ENCODE measurements at regions not wholly inside any gene's neighbourhood (a gene's known extent, or its start where the extent isn't known, plus 50 kb on each side); places are given as distances from the start of the nearest gene placed in this dataset.
A peak's percentile ranks its signal among the peaks of the same experiment; 100 is the strongest.
"Not testable (repeated sequence)": the region's sequence is repeated elsewhere in the genome, so short reads cannot be mapped to it uniquely, and the experiment has no call there.

- no peak for DNase-seq (ENCODE audit: low read depth, low spot score)
Observed at GRCh38 chr6:159400826-159401225, 231.6 kb downstream of the FNDC1 start.

DNA sequence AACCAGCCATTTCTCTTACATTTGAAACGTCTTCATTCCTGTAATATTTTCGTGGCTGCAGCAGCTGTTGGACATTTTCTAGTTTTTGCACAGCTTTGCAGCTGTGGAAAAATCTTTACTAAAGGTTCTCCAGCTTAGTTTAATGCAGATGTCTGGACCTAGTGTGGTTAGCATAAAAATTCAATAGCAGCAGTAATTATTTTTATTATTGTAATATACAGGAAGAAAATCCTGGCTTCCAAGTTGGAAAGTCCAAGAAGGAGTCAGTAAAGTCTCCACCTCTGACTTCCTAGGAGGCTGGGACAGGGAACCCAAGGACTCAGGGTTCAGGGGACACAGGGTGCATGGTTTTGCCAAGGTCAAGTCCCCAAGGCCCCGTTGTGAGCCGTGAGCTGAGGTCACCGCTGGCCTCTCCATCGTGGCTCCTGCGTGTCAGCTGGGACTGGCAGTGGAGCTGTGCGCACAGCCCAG lies 230.6 kb downstream of the FNDC1 start:
- no peak for DNase-seq (ENCODE audit: low read depth, low spot score)
- in situ Hi-C loops (cut with HindIII; ENCODE audit: low pct_unique_long_range_greater_than_20kb, low sequenced_read_pairs), result no loop called here

More at GRCh38 chr6:159400826-159401225, 231.6 kb downstream of the FNDC1 start:
- in situ Hi-C loops (cut with HindIII; ENCODE audit: low pct_unique_long_range_greater_than_20kb, low sequenced_read_pairs), result no loop called here

GRCh38 chr6:159398633-159399032 lies 229.4 kb downstream of the FNDC1 start:
- DNase-seq (ENCODE audit: low read depth, low spot score), result no peak
- in situ Hi-C loops (cut with HindIII; ENCODE audit: low pct_unique_long_range_greater_than_20kb, low sequenced_read_pairs), result no loop called here

DNA sequence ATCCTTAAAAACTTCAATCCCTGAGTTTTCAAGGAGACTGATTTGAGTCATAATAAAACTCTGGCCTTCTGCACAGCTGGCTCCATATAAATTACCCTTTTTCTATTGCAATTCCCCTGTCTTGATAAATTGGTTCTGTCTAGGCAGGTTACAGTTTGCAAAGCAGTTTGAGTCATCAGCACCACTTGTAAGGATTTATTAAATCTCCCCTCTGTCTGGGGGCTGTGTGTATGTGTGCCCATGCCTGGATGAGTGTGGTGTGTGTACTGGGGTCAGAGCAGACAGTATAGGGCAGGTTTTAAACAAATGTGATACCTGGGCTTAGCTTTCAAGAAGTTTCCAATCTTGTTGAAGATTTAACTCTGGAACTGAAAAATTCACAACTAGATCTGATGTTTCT lies 228.6 kb downstream of the FNDC1 start:
- in situ Hi-C loops (cut with HindIII; ENCODE audit: low pct_unique_long_range_greater_than_20kb, low sequenced_read_pairs), result no loop called here
- DNase-seq (ENCODE audit: low read depth, low spot score), result no peak

GRCh38 chr6:159395609-159396008 lies 226.4 kb downstream of the FNDC1 start:
- DNase-seq (ENCODE audit: low read depth, low spot score), result no peak
- in situ Hi-C loops (cut with HindIII; ENCODE audit: low pct_unique_long_range_greater_than_20kb, low sequenced_read_pairs), result no loop called here

- in situ Hi-C loops (cut with HindIII; ENCODE audit: low pct_unique_long_range_greater_than_20kb, low sequenced_read_pairs); DNase-seq (ENCODE audit: low read depth, low spot score): not testable (repeated sequence)
Observed at GRCh38 chr6:159392695-159393094, 223.5 kb downstream of the FNDC1 start.

GRCh38 chr6:159390381-159390780 lies 221.2 kb downstream of the FNDC1 start:
- DNase-seq (ENCODE audit: low read depth, low spot score), result no peak
- in situ Hi-C loops (cut with HindIII; ENCODE audit: low pct_unique_long_range_greater_than_20kb, low sequenced_read_pairs), result no loop called here

DNA sequence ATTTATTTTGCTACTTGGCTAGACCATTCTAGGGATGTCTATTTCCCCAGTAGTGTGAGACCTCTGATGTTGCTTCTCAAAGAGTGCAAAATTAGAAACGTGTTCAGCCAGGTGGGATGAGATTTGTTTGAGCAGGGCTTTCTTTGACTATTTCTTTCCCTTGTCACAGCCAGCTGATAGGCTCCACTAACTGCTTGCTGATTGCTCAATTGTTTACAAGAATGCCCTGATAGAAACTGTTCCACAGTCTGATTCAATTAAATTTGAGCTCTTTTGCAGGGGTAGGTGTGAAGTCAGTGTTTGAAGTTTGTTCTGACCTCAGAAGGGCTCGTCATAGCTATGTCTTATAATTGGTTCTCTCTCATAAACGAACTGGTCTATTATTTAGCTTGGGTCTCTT lies 220.5 kb downstream of the FNDC1 start:
- DNase-seq (ENCODE audit: low read depth, low spot score), result no peak
- in situ Hi-C loops (cut with HindIII; ENCODE audit: low pct_unique_long_range_greater_than_20kb, low sequenced_read_pairs), result no loop called here

DNA sequence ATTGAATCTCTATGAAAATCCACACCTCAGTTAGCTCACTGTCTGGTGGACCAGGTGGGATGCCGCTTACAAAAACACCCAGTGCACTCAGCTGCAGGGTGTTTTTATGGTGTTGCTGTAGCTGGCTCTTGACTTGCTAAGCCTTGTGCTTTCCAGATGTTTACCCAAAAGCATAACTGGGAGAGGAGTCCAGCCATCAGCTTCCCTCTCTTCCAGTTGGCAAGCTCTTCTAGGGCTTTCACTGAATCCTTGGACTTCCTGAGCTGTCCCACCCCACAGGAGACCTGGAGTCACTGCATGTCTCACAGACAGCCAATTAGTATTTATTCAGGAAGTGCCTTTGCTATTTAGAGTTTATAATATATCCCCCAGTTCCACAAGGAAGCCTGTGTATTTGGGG lies 210.9 kb downstream of the FNDC1 start:
- no peak for DNase-seq (ENCODE audit: low read depth, low spot score)
- in situ Hi-C loops (cut with HindIII; ENCODE audit: low pct_unique_long_range_greater_than_20kb, low sequenced_read_pairs), result no loop called here

GRCh38 chr6:159378411-159379328 lies 209.5 kb downstream of the FNDC1 start:
- in situ Hi-C loops (cut with HindIII; ENCODE audit: low pct_unique_long_range_greater_than_20kb, low sequenced_read_pairs), result no loop called here

GRCh38 chr6:159376516-159377158 lies 207.4 kb downstream of the FNDC1 start:
- in situ Hi-C loops (cut with HindIII; ENCODE audit: low pct_unique_long_range_greater_than_20kb, low sequenced_read_pairs), result no loop called here
- no peak for DNase-seq (ENCODE audit: low read depth, low spot score)

More at GRCh38 chr6:159378411-159379328, 209.5 kb downstream of the FNDC1 start:
- no peak for DNase-seq (ENCODE audit: low read depth, low spot score)

DNA sequence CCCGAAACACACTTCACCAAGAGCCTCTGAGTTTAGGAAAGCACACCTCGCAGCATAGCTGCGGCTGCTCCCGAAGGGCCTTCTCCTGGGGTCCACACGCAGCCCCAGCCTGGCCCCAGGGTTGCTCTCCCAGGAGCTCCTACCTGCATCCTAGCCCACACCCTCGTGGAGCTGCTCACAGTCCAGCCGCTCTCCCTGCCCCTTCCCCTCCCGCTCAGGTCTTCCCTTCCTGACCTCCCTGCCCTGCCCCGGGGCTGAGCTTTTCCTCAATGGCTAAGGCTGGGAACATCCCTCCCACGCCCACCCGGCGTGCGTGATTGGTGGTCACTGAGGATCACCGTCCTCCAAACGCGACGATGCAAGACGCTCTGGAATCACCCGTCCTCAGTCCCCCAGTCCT lies 205.8 kb downstream of the FNDC1 start:
- DNase-seq (ENCODE audit: low read depth, low spot score), result no peak

GRCh38 chr6:159373670-159374069 lies 204.5 kb downstream of the FNDC1 start:
- peak; percentile 10 for DNase-seq (ENCODE audit: low read depth, low spot score)
- in situ Hi-C loops (cut with HindIII; ENCODE audit: low pct_unique_long_range_greater_than_20kb, low sequenced_read_pairs), result no loop called here

More for the DNA sequence above, 205.8 kb downstream of the FNDC1 start:
- in situ Hi-C loops (cut with HindIII; ENCODE audit: low pct_unique_long_range_greater_than_20kb, low sequenced_read_pairs), result no loop called here

DNA sequence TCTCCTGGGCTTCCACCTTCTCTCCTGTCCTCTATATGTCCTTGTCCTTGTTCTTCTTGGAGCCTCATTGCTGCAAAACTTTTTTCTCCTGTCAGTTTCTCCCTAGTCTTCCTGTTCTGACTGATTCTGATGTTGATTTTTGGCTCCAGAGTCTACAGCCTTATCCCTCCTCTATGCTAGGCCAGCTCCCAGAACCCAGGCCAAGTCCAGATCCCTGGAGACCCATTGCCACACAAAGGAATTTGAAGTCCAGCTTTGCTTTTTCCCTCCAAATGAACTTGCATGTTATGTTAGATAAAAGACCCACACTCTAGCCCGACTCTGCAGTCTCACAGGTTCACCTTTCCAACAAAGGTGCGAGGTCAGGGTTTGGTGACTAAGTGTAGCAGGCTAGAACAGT lies 203.1 kb downstream of the FNDC1 start:
- in situ Hi-C loops (cut with HindIII; ENCODE audit: low pct_unique_long_range_greater_than_20kb, low sequenced_read_pairs), result no loop called here
- DNase-seq (ENCODE audit: low read depth, low spot score), result no peak

GRCh38 chr6:159360306-159360705 lies 191.1 kb downstream of the FNDC1 start:
- in situ Hi-C loops (cut with HindIII; ENCODE audit: low pct_unique_long_range_greater_than_20kb, low sequenced_read_pairs), result no loop called here
- no peak for DNase-seq (ENCODE audit: low read depth, low spot score)

- in situ Hi-C loops (cut with HindIII; ENCODE audit: low pct_unique_long_range_greater_than_20kb, low sequenced_read_pairs), result no loop called here
- no peak for DNase-seq (ENCODE audit: low read depth, low spot score)
Observed at GRCh38 chr6:159359581-159360297, 190.5 kb downstream of the FNDC1 start.

DNA sequence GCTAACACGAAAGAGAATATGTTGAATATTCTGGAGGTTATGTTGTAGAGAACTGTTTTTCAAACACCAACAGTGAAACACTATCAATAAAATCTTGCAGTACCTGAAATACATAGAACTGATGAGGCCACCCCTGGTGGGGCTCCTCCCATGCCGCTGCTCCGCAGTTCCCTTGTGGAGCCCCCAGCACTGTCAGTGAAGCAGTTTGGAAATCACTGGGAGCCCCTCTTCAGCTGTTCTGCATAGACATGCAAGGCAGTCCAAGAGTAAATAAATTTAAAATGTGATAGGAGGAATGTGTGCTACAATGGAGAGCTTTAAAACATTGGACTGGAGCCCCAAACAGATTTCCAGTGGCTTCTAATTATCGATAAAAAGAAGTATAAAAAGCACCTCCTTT lies 189.4 kb downstream of the FNDC1 start:
- no peak for DNase-seq (ENCODE audit: low read depth, low spot score)
- in situ Hi-C loops (cut with HindIII; ENCODE audit: low pct_unique_long_range_greater_than_20kb, low sequenced_read_pairs), result no loop called here

- no peak for DNase-seq (ENCODE audit: low read depth, low spot score)
- in situ Hi-C loops (cut with HindIII; ENCODE audit: low pct_unique_long_range_greater_than_20kb, low sequenced_read_pairs), result no loop called here
Observed at GRCh38 chr6:159357211-159357915, 188.2 kb downstream of the FNDC1 start.

Measured in SK-MEL-5 (cell line).